Hepatocyte (in vitro differentiated cells): ENCODE measurements at regions not wholly inside any gene's neighbourhood (a gene's known extent, or its start where the extent isn't known, plus 50 kb on each side); places are given as distances from the start of the nearest gene placed in this dataset.

Experiments
- DNase-seq: peaks from one replicate; pipeline ENCODE4 v3.0.0-alpha.2; 2016; ENCODE audit warnings: low spot score
- H2AFZ ChIP-seq: fragments of 200-600 bp; sonication (generic); 2 replicates; pipeline ENCODE4 v1.6.0; 2016; ENCODE audit warnings: antibody characterized with exemption, mild to moderate bottlenecking
- H3K27ac ChIP-seq: fragments of 200-600 bp; sonication (generic); 2 replicates; pipeline ENCODE4 v1.5.1; 2016; ENCODE audit warnings: mild to moderate bottlenecking
- H3K27me3 ChIP-seq: fragments of 200-600 bp; sonication (generic); 2 replicates; pipeline ENCODE4 v1.6.1; 2016
- H3K36me3 ChIP-seq: fragments of 200-600 bp; sonication (generic); replicated peaks from 2 replicates; pipeline ENCODE4 v1.5.1; 2016; ENCODE audit warnings: low read depth; ENCODE audit not compliant: insufficient read depth
- H3K4me1 ChIP-seq: fragments of 200-600 bp; sonication (generic); 2 replicates; pipeline ENCODE4 v1.5.1; 2016; ENCODE audit warnings: mild to moderate bottlenecking, moderate library complexity; ENCODE audit not compliant: insufficient read depth
- H3K4me2 ChIP-seq: fragments of 200-600 bp; sonication (generic); 2 replicates; pipeline ENCODE4 v1.6.0; 2016
- H3K4me3 ChIP-seq: fragments of 200-600 bp; sonication (generic); 2 replicates; pipeline ENCODE4 v1.5.1; 2016; ENCODE audit warnings: mild to moderate bottlenecking
- H3K79me2 ChIP-seq: fragments of 200-600 bp; sonication (generic); 2 replicates; pipeline ENCODE4 v1.6.0; 2017; ENCODE audit warnings: mild to moderate bottlenecking
- H3K9me2 ChIP-seq: fragments of 200-600 bp; sonication (generic); replicated peaks from 2 replicates; pipeline ENCODE4 v1.6.0; 2017; ENCODE audit warnings: mild to moderate bottlenecking; ENCODE audit not compliant: insufficient read depth
- H3K9me3 ChIP-seq: fragments of 200-600 bp; sonication (generic); 2 replicates; pipeline ENCODE4 v1.5.1; 2016; ENCODE audit warnings: low read depth, mild to moderate bottlenecking
- H4K20me1 ChIP-seq: fragments of 200-600 bp; sonication (generic); 2 replicates; pipeline ENCODE4 v1.6.0; 2016; ENCODE audit warnings: mild to moderate bottlenecking; ENCODE audit not compliant: insufficient read depth, poor library complexity, severe bottlenecking
- CTCF ChIP-seq: fragments of 200-600 bp; sonication (generic); IDR thresholded peaks from 2 replicates; pipeline ENCODE4 v1.5.1; 2016; ENCODE audit warnings: antibody characterized with exemption, mild to moderate bottlenecking; ENCODE audit not compliant: poor library complexity
- EZH2 ChIP-seq: fragments of 200-600 bp; sonication (generic); IDR thresholded peaks from 2 replicates; pipeline ENCODE4 v1.6.1; 2016; ENCODE audit warnings: antibody characterized with exemption, mild to moderate bottlenecking, borderline replicate concordance
- EZH2phosphoT487 ChIP-seq: fragments of 200-600 bp; sonication (generic); IDR thresholded peaks from one replicate; pipeline ENCODE4 v1.6.1; 2018; ENCODE audit warnings: antibody characterized with exemption, mild to moderate bottlenecking, low read depth, moderate library complexity; ENCODE audit not compliant: unreplicated experiment, severe bottlenecking
- WGBS: methylation state at CpG from one replicate; pipeline ENCODE4 v1.1.6; 2016; ENCODE audit warnings: low lambda C conversion rate; ENCODE audit errors: missing lambda C conversion rate; 5-methylcytosine and 5-hydroxymethylcytosine counted together

GRCh38 chr14:37796703-37797416 lies 201.4 kb downstream of the TTC6 start:
- no peak for DNase-seq
- Histone ChIP-seq H3K9me3 (no peaks in the 10 kb centered on the region), H3K4me1 (no peaks in the 10 kb centered on the region), H3K36me3 (no peaks in the 10 kb centered on the region), H3K27me3 (no peaks in the 10 kb centered on the region), H3K4me3 (no peak overlapping the region), H4K20me1 (no peaks in the 10 kb centered on the region), H3K9me2 (no peaks in the 10 kb centered on the region), H3K4me2 (no peak overlapping the region), H2AFZ (no peak overlapping the region), H3K27ac (no peak overlapping the region), H3K79me2 (no peaks in the 10 kb centered on the region)
- 65% methylated on average over 4 of the region's 4 CpGs for WGBS
- TF ChIP-seq EZH2: no peak
- no peak for TF ChIP-seq CTCF
- TF ChIP-seq EZH2phosphoT487: no peak

DNA sequence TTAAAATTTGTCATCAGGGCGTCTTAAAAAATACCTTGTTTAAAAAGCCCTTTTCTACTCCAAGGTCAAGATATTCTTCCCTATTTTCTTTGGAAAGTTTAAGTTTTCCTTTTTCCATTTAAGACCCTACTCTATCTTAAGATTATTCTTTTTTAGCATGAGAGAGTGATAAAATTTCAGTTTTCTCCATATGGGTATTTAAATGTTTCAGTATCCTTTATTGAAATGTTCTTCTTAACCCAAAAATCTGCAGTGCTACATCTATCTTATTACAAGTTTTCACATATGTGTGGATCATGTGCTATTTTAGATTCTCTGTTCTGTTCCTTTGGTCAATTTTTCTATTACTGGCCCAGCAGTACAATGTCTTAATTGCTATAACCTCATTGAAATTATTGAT lies 202.2 kb downstream of the TTC6 start:
- WGBS: 0% methylated on average over 1 of the region's 1 CpG
- H3K79me2 ChIP-seq: no peaks in the 10 kb centered on the region

DNA sequence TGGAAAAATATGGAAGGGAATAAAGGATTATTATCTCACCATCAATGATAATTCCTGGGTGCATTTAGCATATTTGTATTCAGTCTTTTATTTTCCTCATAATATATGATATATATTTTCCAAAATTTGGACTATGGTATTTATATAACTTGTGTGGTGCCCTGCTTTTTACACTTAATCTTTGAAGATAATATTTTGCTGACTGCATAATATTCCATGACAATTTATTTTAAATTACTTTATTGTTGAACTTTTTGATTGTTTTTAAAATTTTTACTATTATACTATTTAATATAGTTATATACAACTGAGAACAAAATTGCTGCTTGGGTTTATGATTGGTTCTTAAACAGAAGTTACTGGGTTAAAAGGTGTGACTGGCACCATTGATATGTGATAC lies 212.3 kb downstream of the TTC6 start:
- no peaks in the 10 kb centered on the region for H3K9me3 ChIP-seq
- H3K36me3 ChIP-seq: no peaks in the 10 kb centered on the region
- H3K4me1 ChIP-seq: no peaks in the 10 kb centered on the region
- H4K20me1 ChIP-seq: no peaks in the 10 kb centered on the region
- no peaks in the 10 kb centered on the region for H3K79me2 ChIP-seq
- H3K4me3 ChIP-seq: no peak overlapping the region
- H2AFZ ChIP-seq: no peak overlapping the region
- H3K27me3 ChIP-seq: no peaks in the 10 kb centered on the region
- H3K27ac ChIP-seq: no peak overlapping the region
- no peaks in the 10 kb centered on the region for H3K9me2 ChIP-seq
- no peak overlapping the region for H3K4me2 ChIP-seq
- no peak for TF ChIP-seq EZH2phosphoT487
- DNase-seq: no peak

More for the DNA sequence above, 202.2 kb downstream of the TTC6 start:
- Histone ChIP-seq H3K4me1 (no peaks in the 10 kb centered on the region), H3K4me3 (no peak overlapping the region), H4K20me1 (no peaks in the 10 kb centered on the region), H3K27me3 (no peaks in the 10 kb centered on the region), H3K9me3 (no peaks in the 10 kb centered on the region), H2AFZ (no peak overlapping the region), H3K9me2 (no peaks in the 10 kb centered on the region), H3K36me3 (no peaks in the 10 kb centered on the region), H3K27ac (no peak overlapping the region), H3K4me2 (no peak overlapping the region)
- no peak for TF ChIP-seq EZH2phosphoT487
- TF ChIP-seq CTCF: no peak
- no peak for TF ChIP-seq EZH2
- no peak for DNase-seq

DNA sequence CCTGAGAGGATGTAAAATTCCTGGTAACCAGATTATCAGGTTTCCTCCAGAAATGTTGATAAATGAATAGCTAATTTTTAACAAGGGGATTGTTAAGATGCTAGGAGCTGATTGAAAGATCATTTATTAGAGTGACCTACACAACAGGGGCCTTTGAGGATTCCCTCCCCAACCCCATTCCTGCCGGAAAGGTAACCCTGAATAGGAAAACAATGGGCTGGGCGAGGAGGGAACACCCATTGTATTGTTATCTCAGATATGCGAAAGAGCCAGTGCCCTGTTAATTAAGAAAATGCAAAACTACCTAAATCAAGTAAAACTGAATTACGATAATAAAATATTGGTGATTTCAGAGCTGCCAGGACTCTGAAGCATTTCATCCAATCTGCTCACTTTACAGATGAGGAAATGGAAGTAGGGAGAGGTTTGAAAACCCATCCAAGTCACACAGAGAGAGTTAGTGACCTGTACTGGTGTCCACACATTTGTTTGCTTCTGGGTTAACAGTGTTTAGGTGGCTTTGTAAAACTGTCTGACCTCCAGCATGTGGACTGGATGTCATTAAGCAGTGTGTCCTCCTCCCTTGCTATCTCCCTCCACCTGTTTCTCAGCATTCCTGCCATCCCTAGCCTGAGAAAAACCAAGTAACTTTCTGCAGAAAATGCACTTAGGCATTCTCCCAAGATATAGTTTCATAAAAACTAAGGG lies 214.8 kb downstream of the TTC6 start:
- TF ChIP-seq CTCF: no peak
- TF ChIP-seq EZH2phosphoT487: no peak
- TF ChIP-seq EZH2: no peak
- Histone ChIP-seq H3K4me2 (no peak overlapping the region), H2AFZ (no peak overlapping the region), H3K27ac (no peak overlapping the region), H3K4me1 (no peaks in the 10 kb centered on the region), H3K79me2 (no peaks in the 10 kb centered on the region), H3K9me2 (no peaks in the 10 kb centered on the region), H3K27me3 (no peaks in the 10 kb centered on the region), H3K36me3 (no peaks in the 10 kb centered on the region), H4K20me1 (no peaks in the 10 kb centered on the region), H3K4me3 (no peak overlapping the region), H3K9me3 (no peaks in the 10 kb centered on the region)
- WGBS: 67% methylated on average over 4 of the region's 4 CpGs
- no peak for DNase-seq
